HG03354 (cell line): ENCODE measurements at regions not wholly inside any gene's neighbourhood (a gene's known extent, or its start where the extent isn't known, plus 50 kb on each side); places are given as distances from the start of the nearest gene placed in this dataset.
A peak's percentile ranks its signal among the peaks of the same experiment; 100 is the strongest.
"Not testable (repeated sequence)": the region's sequence is repeated elsewhere in the genome, so short reads cannot be mapped to it uniquely, and the experiment has no call there.

Experiments
- ATAC-seq: cut with Tn5 transposase; IDR thresholded peaks from one replicate; pipeline ENCODE4 v1.9.1; 2021; ENCODE audit warnings: mild to moderate bottlenecking; ENCODE audit not compliant: unreplicated experiment, poor library complexity, severe bottlenecking

DNA sequence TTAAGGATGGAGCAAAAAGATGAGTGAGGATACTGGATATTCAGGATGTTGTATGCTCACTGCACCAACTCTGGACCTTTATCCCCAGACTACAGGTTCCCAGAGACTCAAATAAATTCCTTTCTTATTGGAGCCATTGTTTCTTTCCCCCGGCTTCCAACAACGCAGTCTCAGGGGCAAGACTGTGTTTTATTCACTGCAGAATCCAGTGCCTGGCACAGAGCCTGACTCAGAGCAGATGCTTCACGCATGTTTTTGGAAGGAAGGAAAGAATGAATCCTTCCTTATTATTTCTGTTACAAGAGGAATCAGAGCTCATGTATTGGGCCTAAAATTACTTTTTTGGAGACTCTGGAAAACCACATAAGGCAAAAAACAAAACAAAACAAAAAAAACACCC is 96.0 kb upstream of the VGLL4 start:
- ATAC-seq, result no peak

DNA sequence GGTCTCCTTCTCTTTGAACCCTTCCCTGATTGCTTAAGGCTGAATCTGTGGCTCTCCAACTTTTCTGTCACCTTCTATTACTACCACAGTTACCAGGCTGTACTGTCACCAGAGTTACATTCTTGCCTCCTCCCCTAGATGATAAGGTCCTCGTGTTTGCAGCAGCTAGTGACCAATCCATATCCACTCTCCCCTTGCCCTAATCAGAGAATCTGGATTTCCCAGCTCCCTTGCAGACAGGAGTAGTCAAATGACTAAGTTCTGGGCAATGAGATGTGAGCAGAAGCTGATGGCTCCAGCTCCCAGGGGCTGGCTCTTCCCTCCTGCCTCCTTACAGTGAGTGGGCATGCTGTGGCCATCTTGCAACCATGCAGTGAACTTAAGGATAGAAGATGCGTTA is 95.4 kb upstream of the VGLL4 start:
- ATAC-seq, result no peak

DNA sequence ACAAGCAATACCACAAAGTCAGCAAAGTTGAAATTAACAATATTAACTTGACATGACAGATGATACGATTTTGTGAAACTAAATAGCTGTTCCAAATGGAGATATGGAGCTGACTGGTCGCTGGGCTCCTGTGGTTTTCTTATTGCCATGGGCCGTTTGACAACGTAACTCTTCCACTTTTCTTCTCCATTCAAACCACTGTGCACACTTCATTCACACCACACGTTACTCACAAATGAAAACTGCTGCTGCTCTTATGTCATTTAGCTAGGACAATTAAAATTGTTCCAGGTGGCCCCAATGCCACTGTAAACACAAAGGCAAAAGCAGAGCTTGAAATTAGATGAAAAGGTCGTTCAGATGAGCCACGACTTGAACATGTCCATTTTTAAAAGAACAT is 94.0 kb upstream of the VGLL4 start:
- no peak for ATAC-seq

DNA sequence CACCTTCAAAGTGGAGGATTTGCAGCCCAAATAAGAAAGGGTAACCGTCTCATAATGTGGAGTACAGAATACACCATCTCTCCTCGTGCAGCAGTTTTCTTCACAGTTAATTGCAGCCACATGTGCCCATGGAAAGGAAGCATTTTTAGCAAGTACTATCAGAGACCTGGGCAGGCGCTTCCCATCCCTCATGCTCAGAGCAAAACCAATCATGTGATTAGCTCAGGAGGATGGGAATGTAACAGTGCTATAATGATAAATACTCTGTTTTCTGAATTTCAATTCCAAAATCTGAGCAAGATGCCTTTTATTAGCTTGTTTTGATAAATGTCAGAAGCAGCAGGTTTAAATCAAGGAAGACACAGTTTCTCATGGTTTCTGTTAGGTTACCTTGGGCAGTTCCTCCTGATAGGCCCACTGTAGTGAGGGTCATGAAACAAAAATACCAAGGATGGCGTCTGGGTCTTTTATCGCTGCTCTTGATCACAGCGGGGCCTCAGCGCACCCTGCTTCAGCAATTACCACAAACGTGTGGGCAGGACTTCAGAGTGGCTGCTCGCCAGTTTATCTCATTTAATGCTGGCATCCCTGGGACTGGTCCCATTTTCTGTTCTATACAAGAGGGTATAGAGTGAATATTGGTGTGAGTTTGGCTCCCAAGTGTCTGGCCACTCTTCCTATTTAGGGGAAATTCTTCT is 92.6 kb upstream of the VGLL4 start:
- no peak for ATAC-seq

DNA sequence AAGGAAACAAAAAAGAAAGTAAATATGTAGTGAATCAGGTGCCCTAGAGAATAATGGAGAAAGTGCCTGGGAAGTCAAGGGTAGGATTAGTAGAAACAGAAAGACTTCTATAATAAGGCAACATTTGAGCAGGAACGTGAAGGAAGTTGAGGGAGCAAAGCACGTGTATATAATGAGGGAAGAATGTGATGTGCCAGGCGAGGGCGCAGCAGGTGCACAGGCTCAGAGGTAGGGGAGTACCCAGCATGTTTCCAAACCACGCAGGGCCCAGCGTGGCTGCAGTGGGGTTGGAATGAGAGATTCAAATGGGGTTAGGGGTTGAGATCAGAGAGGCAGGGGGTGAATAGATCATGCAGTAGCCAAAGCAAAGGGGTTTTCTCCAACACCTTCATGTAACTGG is 91.9 kb upstream of the VGLL4 start:
- no peak for ATAC-seq

DNA sequence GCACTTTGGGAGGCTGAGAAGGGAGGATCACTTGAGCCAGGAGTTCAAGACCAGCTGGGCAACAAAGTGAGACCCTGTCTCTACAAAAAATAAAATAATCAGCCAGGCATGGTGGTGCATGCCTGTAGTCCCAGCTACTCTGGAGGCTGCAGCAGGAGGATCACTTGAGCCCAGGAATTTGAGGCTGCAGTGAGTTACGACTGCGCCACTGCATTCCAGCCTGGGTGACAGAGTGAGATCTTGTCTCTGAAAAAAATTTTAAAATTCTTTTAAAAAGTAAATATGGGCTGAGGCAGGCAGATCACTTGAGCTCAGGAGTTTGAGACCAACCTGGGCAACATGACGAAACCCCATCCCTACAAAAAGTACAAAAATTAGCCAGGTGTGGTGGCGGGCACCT is 91.4 kb upstream of the VGLL4 start:
- not testable (repeated sequence) for ATAC-seq

DNA sequence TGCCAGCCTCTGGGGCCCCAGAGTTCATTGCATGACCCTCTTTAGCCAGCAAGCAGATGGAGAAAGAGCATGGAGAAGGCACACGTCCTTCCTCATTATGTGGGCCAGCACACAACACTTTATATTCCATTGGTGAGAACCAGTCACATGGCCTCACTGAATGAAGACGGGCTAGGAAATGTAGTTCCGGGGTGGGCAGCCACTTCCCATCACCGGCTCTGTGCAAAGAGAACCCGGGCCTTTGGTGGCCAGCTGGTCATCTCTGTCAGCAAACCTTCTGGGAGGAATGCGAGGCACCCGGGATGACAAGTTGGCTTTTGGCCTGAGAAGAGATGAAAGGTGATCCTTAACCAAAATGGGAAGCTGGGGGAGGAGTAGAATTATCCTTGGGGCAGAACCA is 90.2 kb upstream of the VGLL4 start:
- ATAC-seq, result no peak

DNA sequence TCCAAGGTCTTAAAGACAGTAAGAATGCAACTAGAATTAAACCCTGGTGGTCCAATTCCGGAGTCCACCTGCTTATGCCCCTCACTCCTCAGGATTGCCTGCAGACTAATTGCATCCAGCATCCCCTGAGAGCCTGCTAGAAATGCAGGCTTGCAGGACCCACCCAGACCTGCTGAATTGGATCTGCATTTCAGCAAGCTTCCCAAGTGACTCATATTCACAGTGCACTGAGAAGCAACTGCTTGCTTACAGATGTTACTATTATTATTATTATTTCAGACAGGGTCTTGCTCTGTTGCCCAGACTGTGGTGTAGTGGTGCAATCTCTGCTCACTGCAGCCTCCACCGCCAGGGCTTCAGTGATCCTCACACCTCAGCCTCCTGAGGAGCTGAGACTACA is 83.5 kb upstream of the VGLL4 start:
- no peak for ATAC-seq

DNA sequence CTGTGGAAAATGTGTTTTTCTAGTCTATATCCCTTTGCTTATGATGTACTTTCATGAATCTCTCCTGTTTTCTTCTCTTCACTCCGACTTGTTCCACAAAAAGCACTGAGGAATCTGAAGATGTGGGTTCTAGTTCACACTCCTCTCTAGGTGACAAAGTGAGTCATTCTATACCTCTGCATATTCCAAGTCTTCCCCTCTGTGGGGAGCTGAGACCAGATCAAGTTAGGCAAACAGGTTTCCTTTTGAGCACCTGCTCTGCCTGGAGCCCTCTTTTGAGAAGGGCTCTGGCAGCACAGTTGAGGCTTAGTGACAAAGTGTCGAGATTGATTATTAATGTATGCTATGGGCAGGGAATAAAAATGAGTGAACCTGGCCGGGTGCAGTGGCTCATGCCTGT is 82.4 kb upstream of the VGLL4 start:
- no peak for ATAC-seq

DNA sequence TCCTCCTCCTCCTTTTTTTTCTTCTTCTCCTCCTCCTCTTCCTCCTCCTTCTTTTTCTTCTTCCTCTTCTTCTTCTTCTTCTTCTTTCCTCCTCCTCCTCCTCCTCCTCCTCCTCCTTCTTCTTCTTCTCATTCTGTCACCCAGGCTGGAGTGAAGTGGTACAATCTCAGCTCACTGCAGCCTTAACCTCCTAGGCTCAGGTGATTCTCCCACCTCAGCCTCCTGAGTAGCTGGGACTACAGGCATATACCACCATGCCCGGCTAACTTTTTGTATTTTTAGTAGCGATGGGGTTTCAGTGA is 81.6 kb upstream of the VGLL4 start:
- not testable (repeated sequence) for ATAC-seq

DNA sequence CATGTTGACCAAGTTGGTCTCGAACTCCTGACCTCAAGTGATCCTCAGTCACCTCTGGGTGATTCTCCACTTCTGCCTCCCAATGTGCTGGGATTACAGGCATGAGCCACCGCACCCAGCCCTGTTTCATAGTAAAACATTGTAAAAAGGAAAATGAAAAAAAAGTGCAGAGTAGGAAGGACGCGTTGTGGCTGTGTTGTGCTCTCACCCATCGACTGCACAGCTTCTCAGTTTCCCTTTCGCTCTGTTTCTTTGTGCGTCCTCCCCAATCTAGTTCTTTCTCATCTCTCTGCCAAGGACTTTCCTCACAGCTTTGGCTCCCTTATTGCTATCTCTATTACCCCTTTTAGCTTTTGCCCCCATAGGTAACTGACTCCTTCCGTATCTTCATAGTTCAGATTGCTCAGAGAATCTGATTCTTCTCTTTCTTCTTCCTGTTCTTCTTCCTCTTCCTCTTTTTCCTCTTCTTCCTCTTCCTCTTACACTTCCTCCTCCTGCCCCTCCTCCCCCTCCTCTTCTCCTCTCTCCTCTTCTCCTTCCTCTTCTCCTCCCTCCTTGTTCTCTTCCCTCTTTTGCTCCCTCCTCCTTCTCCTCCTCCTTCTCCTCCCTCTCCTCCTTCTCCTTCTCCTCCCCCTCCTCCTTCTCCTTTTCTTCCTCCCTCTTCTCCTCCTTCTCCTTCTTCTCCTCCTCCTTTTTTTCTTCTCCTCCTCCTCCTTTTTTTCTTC is 81.1 kb upstream of the VGLL4 start:
- no peak for ATAC-seq

DNA sequence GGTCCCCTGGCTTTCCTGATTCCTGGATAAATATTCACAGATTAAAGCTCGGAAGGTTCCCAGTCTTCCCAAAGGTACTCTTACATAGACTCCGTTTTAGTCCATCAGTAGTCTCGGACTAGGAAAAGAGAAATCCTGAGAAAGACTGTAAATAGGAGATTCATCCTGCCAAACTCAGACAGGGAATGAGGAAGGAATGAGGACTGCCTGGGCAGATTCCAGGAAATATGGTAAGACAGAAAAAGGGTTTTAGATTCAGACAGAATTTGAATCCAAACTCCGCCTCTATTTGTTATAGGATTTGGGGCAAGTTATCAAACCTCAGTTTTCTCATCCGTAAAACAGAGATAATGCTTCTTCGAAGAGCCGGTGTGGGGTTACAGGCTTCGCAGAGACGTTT is 77.8 kb upstream of the VGLL4 start:
- ATAC-seq, result no peak

DNA sequence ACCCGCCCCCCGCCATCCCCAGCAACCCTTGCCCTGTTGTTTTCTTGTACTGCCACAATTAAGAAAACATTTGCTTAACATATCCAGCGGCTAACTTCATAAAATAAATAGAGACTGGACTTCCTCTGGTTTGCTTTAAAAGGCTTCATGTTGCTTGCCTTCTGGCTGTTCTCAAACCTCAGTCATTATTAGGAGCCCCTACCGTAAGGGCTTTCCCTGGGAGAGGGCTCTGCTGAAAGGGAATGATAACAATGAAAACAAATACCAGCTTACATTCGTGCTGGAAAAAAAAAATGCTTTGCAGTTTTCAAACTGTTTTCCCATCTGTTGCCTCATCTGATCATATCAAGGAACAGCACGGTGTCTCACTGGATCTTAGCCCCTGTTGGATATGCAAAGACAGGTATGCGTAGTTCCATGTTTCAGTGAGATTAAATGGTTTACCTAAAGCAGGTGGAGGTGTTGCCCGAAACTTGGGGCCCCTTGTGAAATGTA is 77.2 kb upstream of the VGLL4 start:
- no peak for ATAC-seq

DNA sequence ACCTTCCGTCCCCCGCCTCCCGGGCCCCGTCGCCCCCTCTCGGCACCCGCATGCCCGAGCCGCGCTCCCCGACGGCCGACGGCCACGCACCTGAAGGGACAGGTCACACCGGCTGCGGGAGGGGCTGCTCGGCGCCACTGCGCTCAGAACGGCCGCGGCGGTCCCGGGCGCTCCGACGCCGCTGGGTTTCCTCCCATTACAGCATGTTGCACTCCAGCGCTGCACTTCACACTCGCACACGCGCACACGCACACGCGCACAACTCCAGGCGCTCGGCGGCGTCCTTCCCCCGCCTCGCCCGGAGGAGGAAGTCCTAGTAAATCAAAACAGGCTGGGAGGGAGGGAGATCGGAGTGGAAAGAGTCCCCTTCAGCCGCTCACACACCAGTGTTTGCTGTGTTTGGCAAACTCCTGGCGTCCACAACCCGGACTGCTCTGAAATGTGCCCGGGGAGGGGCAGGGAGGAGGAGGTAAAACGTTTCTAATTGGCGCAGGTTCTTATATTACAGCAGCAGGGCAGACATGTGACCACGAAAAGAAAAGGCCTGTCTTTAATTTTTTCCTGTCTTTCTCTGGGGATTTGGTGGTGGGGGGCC is 76.7 kb upstream of the VGLL4 start:
- ATAC-seq, result peak; percentile 29

DNA sequence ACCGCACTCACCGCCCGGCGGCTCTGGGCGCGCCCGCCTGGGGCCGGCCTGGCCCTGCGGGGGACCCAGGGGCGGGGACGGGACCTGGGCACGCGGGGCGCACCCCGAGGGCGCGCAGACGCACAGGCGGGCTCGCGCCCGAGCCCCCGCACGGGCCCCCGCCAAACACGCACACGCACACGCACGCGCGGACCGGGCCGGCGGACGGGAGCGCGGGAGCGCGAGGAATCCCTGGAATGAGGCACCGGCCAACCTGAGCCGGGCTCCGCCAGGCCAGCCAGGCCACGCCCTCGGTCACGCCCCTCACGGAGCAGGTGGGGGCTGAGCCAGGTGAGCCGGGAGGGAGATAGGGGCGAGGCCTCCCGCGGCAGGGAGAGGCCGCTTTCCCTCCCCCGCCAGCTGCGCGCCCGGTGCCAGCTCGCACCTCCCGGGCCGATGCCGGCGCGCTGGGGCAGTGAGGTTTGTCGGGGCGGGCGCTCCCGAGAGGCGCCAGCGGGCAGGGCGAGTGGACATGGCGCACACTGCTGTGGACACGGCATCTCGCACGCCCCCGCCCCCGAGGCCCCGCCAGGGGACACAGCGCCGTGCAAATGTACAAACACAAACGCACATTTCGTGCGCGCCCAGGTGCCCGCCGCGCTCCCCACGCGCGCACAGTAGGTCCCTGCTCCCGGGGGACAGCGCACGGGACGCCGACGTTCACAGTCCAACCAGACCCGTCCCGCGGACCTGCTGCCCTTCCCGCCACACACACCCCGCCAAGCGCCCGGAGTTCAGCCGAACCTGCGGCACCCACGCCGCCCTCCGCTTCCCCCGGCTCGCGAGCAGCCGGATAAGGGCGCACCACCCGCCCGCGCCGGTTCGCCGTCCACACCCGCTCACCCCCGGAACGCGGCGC is 75.9 kb upstream of the VGLL4 start:
- peak; percentile 56 for ATAC-seq

DNA sequence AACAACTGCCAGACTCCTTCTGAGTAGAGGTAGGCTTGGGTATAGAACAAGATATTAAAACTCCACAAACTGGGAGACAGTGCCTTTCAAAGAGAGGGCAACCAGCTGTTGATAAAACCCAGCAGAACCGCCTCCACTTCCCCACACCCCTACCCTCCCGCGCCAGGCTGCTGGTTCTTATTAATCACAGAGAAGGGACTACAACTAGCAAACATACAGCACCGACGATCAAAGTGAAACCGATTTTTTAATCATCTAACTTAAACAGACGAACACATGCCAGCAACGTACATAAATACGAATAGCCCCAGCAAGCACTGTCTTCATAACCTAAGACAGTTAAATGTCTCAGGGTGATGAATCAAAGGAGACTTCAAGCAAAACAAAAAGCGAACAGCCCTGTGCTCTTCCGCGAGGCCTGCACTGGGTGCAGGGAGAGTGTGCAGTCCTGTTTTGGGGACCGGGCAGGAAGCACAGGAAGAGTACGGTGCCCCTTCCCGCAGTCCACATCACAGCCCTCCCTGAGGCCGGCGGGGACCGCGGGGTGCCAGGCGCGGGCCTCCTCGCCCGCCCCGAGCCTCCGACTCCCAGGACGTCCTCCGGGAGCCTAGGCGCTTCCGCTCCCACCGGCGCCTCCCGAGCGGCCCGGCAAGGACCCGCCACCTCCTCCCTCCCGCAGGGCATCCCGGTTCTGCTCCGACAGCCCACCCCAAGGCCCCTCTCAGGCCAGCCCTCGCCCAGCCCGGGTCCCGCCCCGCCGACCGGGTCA is 75.1 kb upstream of the VGLL4 start:
- ATAC-seq, result peak; percentile 34

DNA sequence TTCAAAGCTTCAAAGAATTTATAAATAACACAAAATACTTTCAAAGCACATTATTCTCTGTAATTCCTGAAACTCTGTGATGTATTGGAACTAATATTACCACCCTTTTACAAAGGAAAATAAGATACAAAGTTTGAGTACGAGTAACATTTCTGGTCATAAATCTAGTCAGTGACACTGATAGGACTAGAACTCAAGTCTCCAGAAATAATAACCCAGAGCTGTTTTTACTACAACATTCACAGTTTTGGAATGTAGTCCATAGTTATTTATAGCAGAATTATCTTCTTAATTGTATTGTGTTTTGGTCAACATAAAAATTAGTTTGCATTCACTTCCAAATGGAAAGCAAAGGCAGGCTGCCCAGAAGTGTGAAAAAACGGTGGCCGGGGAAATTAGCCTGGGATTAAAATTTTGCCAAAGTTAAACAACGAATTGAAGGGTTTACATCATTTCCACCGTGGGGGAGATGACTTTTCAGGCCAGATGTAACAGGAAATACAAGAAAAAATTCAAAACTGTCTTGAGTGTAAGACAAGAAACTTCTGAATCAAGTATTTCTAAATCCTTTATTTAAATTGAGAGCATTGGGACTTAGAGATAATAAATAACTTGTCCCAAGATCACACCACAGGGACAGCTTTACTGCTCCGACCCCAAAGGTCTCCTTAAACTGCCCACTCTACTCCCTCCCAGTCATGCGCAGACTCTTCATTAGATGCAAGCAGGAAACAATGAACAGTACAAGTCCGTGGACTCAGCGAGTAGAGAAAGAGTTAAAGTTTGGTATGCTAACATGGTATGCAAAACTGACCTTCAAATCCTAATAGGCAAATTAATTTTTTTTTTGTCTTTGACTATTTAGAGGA is 74.3 kb upstream of the VGLL4 start:
- peak; percentile 34 for ATAC-seq

DNA sequence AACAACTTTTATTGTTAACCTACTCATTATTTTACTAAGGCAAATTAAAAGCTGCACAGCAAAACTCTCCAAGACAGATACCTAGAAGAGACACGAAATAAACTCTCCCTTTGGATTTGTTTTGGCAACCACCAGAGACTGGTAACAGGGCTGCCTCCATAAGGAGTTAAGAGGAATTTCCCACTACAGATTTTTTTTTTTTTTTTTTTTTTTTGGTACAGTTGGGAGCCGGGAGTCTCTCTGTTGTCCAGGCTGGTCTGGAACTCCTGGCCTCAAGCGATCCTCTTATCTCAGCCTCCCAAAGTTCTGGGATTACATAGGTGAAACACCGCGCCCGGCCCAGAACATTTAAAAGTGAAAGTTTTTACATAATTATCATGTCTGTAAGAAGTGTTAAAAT is 73.6 kb upstream of the VGLL4 start:
- no peak for ATAC-seq
